ENCODE measurements at regions not wholly inside any gene's neighbourhood (a gene's known extent, or its start where the extent isn't known, plus 50 kb on each side); places are given as distances from the start of the nearest gene placed in this dataset.
A peak's percentile ranks its signal among the peaks of the same experiment; 100 is the strongest.

DNA sequence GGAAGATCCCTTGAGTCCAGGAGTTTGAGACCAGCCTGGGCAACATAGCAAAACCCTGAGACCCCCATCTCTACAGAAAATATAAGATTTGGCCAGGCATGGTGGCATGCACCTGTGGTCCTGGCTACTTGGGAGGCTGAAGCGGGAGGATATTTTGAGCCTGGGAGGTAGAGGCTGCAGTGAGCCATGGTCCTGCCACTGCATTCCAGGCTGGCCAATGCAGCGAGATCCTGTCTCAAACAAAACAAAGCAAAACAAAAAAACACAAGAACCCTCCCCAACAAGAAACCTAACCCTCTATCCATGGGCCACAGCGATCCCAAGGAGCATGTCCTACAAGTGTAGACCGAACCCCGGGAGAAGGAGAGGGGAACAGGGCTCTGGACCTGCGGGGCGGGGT lies 133.3 kb downstream of the MGAT5B start:
- ATAC-seq (ENCODE audit: low read depth) = no peak
- Histone ChIP-seq H3K27me3 (ENCODE audit: insufficient read depth, poor library complexity, severe bottlenecking) (peaks cover 2% of the 10 kb centered on the region), H3K4me3 (ENCODE audit: severe bottlenecking) (no peak overlapping the region), H3K27ac (ENCODE audit: poor library complexity, severe bottlenecking) (no peak overlapping the region), H3K9me3 (ENCODE audit: severe bottlenecking) (no peaks in the 10 kb centered on the region), H3K36me3 (ENCODE audit: low read depth) (no peaks in the 10 kb centered on the region), H3K4me1 (ENCODE audit: insufficient read depth, poor library complexity, severe bottlenecking) (peaks cover 11% of the 10 kb centered on the region)
- no peak for DNase-seq (ENCODE audit: low spot score)
- TF ChIP-seq, protein P1, sequence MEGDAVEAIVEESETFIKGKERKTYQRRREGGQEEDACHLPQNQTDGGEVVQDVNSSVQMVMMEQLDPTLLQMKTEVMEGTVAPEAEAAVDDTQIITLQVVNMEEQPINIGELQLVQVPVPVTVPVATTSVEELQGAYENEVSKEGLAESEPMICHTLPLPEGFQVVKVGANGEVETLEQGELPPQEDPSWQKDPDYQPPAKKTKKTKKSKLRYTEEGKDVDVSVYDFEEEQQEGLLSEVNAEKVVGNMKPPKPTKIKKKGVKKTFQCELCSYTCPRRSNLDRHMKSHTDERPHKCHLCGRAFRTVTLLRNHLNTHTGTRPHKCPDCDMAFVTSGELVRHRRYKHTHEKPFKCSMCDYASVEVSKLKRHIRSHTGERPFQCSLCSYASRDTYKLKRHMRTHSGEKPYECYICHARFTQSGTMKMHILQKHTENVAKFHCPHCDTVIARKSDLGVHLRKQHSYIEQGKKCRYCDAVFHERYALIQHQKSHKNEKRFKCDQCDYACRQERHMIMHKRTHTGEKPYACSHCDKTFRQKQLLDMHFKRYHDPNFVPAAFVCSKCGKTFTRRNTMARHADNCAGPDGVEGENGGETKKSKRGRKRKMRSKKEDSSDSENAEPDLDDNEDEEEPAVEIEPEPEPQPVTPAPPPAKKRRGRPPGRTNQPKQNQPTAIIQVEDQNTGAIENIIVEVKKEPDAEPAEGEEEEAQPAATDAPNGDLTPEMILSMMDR (IDR thresholded peaks at IDR 0.05; ENCODE audit: poor library complexity, severe bottlenecking) = no peak

GRCh38 chr17:77002103-77003045 lies 134.2 kb downstream of the MGAT5B start:
- H3K4me3 ChIP-seq (ENCODE audit: severe bottlenecking) = no peak overlapping the region
- DNase-seq (ENCODE audit: low spot score) (no peak), ATAC-seq (ENCODE audit: low read depth) (peak; percentile 91)
- H3K36me3 ChIP-seq (ENCODE audit: low read depth) = no peaks in the 10 kb centered on the region
- TF ChIP-seq, protein P1 (IDR thresholded peaks at IDR 0.05; ENCODE audit: poor library complexity, severe bottlenecking) = no peak
- peaks cover 11% of the 10 kb centered on the region for H3K4me1 ChIP-seq (ENCODE audit: insufficient read depth, poor library complexity, severe bottlenecking)
- H3K27me3 ChIP-seq (ENCODE audit: insufficient read depth, poor library complexity, severe bottlenecking) = peaks cover 4% of the 10 kb centered on the region
- H3K9me3 ChIP-seq (ENCODE audit: severe bottlenecking) = no peaks in the 10 kb centered on the region
- H3K27ac ChIP-seq (ENCODE audit: poor library complexity, severe bottlenecking) = no peak overlapping the region

DNA sequence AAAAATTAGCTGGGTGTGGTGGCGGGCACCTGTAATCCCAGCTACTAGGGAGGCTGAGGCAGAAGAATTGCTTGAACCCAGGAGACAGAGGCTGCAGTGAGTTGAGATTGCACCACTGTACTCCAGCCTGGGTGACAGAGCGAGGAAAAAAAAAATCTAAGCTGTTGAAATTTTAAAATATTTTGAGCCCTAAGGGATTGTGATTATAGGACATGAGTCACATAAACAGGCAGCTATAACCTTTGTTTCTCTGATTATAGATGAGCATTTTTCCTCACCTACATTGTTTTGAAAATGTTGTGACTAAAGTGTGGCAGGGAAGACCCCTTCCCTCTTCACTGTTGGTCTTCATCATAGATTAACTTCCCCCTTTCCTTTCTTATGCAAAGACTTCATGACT lies 135.5 kb downstream of the MGAT5B start:
- DNase-seq (ENCODE audit: low spot score) (no peak), ATAC-seq (ENCODE audit: low read depth) (no peak)
- no peak overlapping the region for H3K4me3 ChIP-seq (ENCODE audit: severe bottlenecking)
- no peaks in the 10 kb centered on the region for H3K36me3 ChIP-seq (ENCODE audit: low read depth)
- H3K27me3 ChIP-seq (ENCODE audit: insufficient read depth, poor library complexity, severe bottlenecking) = peaks cover 4% of the 10 kb centered on the region
- no peak overlapping the region for H3K27ac ChIP-seq (ENCODE audit: poor library complexity, severe bottlenecking)
- peaks cover 11% of the 10 kb centered on the region for H3K4me1 ChIP-seq (ENCODE audit: insufficient read depth, poor library complexity, severe bottlenecking)
- TF ChIP-seq, protein P1 (IDR thresholded peaks at IDR 0.05; ENCODE audit: poor library complexity, severe bottlenecking) = no peak
- H3K9me3 ChIP-seq (ENCODE audit: severe bottlenecking) = no peaks in the 10 kb centered on the region

DNA sequence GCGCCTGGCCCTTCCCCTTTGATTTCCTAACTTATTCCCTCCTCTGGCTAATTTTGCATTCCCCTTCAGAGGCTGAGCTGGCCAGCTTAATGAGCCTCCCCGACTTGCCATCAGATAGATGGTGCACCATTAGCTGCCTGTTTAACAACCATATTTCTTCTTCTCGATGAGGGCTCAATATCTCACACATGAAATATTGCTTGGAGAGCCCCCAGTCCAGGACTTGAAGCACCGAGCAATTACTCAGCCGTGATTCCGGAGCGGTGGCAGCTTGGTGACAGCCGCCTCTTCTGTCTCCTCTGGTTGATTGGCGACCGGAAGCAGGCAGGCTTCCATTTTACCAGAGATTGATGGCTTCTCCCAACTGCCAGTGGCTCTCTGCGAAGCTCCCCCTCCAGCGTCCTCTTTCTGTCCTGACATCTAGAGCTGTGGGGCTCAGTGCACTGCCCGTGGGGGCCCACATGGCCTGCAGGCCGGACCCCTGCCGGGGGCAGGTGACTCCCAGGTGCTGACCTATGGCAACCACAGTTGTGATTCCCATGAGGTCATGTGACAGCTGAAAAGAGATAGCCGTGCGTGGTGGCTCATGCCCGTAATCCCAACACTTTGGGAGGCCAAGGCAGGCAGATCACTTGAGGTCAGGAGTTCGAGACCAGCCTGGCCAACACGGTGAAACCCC lies 133.7 kb upstream of the SEC14L1 start:
- DNase-seq (ENCODE audit: low spot score) = no peak

More for the DNA sequence above, 133.7 kb upstream of the SEC14L1 start:
- Histone ChIP-seq H3K4me1 (ENCODE audit: insufficient read depth, poor library complexity, severe bottlenecking) (peaks cover 7% of the 10 kb centered on the region), H3K4me3 (ENCODE audit: severe bottlenecking) (no peak overlapping the region), H3K9me3 (ENCODE audit: severe bottlenecking) (peaks cover 6% of the 10 kb centered on the region), H3K27me3 (ENCODE audit: insufficient read depth, poor library complexity, severe bottlenecking) (peaks cover 4% of the 10 kb centered on the region), H3K36me3 (ENCODE audit: low read depth) (no peaks in the 10 kb centered on the region), H3K27ac (ENCODE audit: poor library complexity, severe bottlenecking) (no peak overlapping the region)
- TF ChIP-seq, protein P1 (IDR thresholded peaks at IDR 0.05; ENCODE audit: poor library complexity, severe bottlenecking) = no peak
- no peak for ATAC-seq (ENCODE audit: low read depth)

Data from RWPE2 (cell line).